NCI-H460 (cell line): ENCODE measurements at regions not wholly inside any gene's neighbourhood (a gene's known extent, or its start where the extent isn't known, plus 50 kb on each side); places are given as distances from the start of the nearest gene placed in this dataset.

ENCODE experiments used
- DNase-seq: peaks from one replicate; pipeline ENCODE4 v3.0.0-alpha.2; 2016; ENCODE audit warnings: low read depth; ENCODE audit errors: extremely low read depth

- no peak for DNase-seq
Observed at GRCh38 chr11:110989428-110990133, 255.9 kb upstream of the POU2AF2 start.

DNA sequence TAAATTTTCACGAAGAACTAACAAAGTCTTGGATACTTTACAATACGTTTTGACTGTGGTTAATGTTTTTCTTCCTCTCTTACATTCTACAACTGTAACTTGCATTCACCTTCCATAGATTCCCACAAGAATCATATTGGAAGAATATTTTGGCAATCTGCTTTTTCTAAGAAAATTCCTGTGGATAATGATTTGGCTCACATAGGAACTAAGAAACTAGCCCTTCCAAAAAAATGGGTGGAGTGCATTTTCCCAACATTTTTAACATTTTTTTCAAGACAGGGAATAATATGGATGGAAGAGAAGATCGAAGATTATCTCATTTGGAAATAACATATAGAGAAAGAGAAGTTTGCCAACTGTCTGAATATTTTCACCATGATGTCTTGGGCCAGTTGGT, 256.9 kb upstream of the POU2AF2 start:
- DNase-seq: no peak

- no peak for DNase-seq
Observed at GRCh38 chr11:110986016-110986415, 259.5 kb upstream of the POU2AF2 start.

DNA sequence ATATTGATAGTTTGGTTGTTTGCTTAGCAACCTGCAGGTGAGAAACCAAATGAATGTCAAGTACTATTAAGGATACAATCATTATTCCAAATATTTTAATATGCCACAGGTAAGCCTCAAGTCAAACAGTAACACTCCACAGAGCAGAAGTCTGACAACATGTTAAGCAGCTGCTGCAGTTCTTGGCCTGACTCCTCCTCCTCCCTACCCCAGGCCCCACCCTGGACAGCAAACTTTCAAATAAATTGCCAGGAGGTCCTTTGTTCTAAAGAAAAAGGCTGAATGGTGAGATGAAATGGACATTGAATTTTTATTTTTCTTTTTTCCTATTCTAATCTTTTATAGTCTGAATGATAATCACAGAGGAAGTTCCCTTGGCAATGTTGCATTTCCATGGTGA, 260.0 kb upstream of the POU2AF2 start:
- no peak for DNase-seq

GRCh38 chr11:110984693-110985092, 260.8 kb upstream of the POU2AF2 start:
- no peak for DNase-seq

- no peak for DNase-seq
Observed at GRCh38 chr11:110984147-110984546, 261.4 kb upstream of the POU2AF2 start.

- DNase-seq: no peak
Observed at GRCh38 chr11:110982214-110982613, 263.3 kb upstream of the POU2AF2 start.

DNA sequence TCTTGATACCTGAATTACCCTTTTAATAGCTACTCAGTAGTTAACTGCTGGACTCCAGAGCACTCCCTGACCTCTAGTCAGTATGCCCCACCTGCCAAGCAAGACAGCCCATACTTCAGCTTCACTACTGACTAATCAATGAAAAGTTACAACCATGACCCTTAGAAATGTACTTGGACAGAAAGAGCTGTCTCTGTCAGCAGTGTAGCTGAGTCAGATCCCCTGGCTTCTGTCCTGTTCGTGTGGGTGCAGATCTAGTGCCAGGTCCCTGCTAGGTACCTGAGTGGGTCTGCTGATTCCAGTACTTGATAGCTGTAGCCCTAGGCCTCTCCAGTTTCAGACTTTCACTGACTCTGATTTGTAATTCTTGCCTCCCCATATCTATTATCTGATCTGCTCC, 265.8 kb upstream of the POU2AF2 start:
- no peak for DNase-seq

DNA sequence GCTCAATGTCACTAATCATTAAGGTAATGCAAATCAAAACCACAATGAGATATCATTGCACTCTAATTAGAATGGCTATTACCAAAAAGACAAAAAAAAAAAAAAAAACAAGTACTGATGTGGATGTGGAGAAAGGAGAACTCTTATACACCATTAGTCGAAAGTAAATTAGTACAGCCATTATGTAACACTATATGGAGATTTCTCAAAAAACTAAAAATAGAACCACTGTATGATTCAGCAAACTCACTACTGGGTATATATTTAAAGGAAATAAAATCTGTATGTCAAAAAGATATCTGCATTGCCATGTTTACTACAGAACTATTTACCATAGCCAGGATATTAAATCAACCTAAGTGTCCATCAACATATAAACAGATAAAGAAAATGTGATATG, 265.4 kb upstream of the ARHGAP20 start:
- no peak for DNase-seq

GRCh38 chr11:110974731-110975130, 262.5 kb upstream of the ARHGAP20 start:
- no peak for DNase-seq

GRCh38 chr11:110973401-110973980, 261.3 kb upstream of the ARHGAP20 start:
- no peak for DNase-seq

- DNase-seq: peak; percentile 33
Observed at GRCh38 chr11:110972640-110973039, 260.4 kb upstream of the ARHGAP20 start.

- DNase-seq: no peak
Observed at GRCh38 chr11:110972106-110972505, 259.9 kb upstream of the ARHGAP20 start.

DNA sequence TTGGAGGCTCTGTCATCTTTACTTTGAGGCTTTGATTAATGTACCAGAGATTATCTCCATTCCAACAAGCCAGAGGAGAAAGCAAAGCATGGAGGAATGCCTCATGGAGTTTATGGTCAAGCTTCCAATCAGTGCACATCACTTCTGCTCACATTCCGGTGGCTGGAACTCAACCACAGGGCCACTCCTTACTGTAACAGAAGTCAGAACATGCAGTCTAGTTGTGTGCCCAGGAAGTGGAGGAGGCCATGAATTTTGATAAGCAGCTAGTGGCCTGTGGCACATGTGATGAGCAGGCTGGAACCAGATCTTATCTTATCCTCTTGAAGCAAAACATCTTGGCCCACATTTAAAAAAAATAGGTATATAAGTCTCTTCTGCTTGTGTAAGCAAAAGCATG, 258.9 kb upstream of the ARHGAP20 start:
- DNase-seq: no peak

- DNase-seq: no peak
Observed at GRCh38 chr11:110968348-110969062, 256.3 kb upstream of the ARHGAP20 start.

- DNase-seq: no peak
Observed at GRCh38 chr11:110966131-110966530, 253.9 kb upstream of the ARHGAP20 start.

DNA sequence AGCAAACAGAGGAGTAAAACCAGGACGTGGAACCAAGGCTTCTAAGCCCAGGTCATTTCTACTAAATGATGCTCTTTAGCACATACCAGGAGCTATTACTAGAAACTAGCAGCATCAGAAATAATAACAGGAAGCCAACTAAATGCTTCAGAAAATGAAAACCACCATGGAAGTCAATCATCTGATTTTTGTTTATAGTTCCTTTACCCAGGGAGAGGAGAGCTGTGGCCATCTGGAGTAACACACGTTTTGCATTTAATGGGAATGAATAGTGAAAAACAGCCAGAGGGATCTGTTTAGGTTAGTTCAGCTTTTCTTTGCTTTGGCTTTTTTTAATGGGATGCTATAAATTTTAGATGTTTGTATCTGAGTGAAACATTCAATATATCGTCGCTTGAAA, 250.7 kb upstream of the ARHGAP20 start:
- no peak for DNase-seq

DNA sequence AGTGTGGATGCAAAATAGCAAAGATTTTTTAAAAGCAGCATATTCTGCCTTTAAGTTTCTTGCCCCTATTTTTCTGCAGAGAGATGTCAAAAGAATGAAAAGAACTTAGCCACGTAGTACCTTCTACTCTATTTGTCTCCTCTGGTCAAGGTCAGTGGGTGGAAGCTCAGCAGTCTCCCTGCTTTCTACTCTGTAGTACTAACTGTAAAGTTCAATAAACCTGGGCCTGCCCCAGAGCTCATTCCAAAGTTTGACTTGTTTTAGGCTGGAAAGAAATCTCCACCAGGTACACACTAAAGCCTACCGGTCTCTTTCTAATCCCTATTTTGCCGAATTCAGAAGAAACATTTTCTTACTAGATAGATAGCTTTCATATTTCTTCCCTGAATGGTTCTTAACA, 247.9 kb upstream of the ARHGAP20 start:
- no peak for DNase-seq

GRCh38 chr11:110958216-110958615, 246.0 kb upstream of the ARHGAP20 start:
- DNase-seq: no peak

DNA sequence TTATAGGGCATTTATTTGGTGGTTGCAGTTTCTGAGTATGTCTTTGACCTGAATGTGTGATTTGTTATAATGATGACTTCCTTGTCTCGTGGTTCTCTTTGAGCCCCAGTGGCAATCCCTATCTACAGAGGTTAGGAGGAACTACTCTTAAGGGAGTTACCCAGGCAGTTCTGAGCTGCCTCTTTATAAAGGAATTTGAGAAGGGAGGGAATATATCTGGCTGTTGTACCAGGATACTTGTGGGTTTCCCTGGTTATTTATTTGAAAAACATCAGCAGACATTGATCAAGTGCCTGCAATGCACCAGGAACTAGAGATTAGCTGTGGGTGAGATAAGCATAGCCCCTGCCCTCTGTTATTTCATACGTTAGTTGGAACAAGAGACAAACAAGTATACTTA, 243.5 kb upstream of the ARHGAP20 start:
- no peak for DNase-seq

- DNase-seq: no peak
Observed at GRCh38 chr11:110951950-110952503, 239.8 kb upstream of the ARHGAP20 start.
